Uterus (tissue), 3 donors: ENCODE measurements at regions not wholly inside any gene's neighbourhood (a gene's known extent, or its start where the extent isn't known, plus 50 kb on each side); places are given as distances from the start of the nearest gene placed in this dataset.
"Not testable (repeated sequence)": the region's sequence is repeated elsewhere in the genome, so short reads cannot be mapped to it uniquely, and the experiment has no call there.

Experiments used
- DNase-seq, 2 donors: peaks; one replicate each; pipeline ENCODE4 v3.0.0-alpha.2; 2019 to 2020
- H3K27ac ChIP-seq, 2 donors: fragments of 200-600 bp; sonication (generic); 1 replicate in 1 of 2; 2 replicates in 1 of 2; pipeline ENCODE4 v1.5.1; 2016 to 2018
- H3K27me3 ChIP-seq, 2 donors: fragments of 200-600 bp; sonication (generic); one replicate each; pipeline ENCODE4 v1.5.1; 2018 to 2019; ENCODE audit warnings: control low read depth in 1 of 2
- H3K36me3 ChIP-seq, 2 donors: fragments of 200-600 bp; sonication (generic); one replicate each; pipeline ENCODE4 v1.5.1; 2019; ENCODE audit warnings: control low read depth in 1 of 2
- H3K4me1 ChIP-seq, 2 donors: fragments of 200-600 bp; sonication (generic); one replicate each; pipeline ENCODE4 v1.5.1; 2018 to 2019; ENCODE audit warnings: control low read depth in 1 of 2
- H3K4me3 ChIP-seq, 2 donors: fragments of 200-600 bp; sonication (generic); 1 replicate in 1 of 2; 2 replicates in 1 of 2; pipeline ENCODE4 v1.5.1; 2018 to 2019; ENCODE audit warnings: mild to moderate bottlenecking in 1 of 2
- H3K9me3 ChIP-seq, 2 donors: fragments of 200-600 bp; sonication (generic); one replicate each; pipeline ENCODE4 v1.5.1; 2019; ENCODE audit warnings: control low read depth in 1 of 2
- CTCF ChIP-seq, 4 experiments: fragments of 200-600 bp in 2 of 4; fragments of 450-650 bp in 2 of 4; sonication (generic) in 2 of 4; IDR thresholded peaks; one replicate each; pipeline ENCODE4 v1.5.1; 2016 to 2019; ENCODE audit warnings: antibody characterized with exemption in 4 of 4, mild to moderate bottlenecking in 2 of 4, moderate library complexity in 1 of 4
- POLR2A ChIP-seq, 2 donors: fragments of 450-650 bp; IDR thresholded peaks; one replicate each; pipeline ENCODE4 v1.6.1; 2016; ENCODE audit warnings: antibody characterized with exemption in 2 of 2, mild to moderate bottlenecking in 1 of 2, moderate library complexity in 1 of 2
- intact Hi-C: fragments of 100-400 bp; cut with DNase I; formaldehyde crosslinking; loops from one replicate; pipeline ENCODE4 v1.15.1; 2023; ENCODE audit warnings: low total_unique reads
- donor health status: DM: yes; HTN: yes; CAD: no.

GRCh38 chr9:32069169-32069813, 315.2 kb upstream of the ACO1 start:
- H3K4me1 ChIP-seq: no peaks in the 10 kb centered on the region

GRCh38 chr9:32069969-32070368, 314.5 kb upstream of the ACO1 start:
- TF ChIP-seq POLR2A (IDR thresholded peaks at IDR 0.05): no peak
- TF ChIP-seq CTCF (IDR thresholded peaks at IDR 0.05): no peak
- Histone ChIP-seq H3K27ac (no peak overlapping the region), H3K4me3 (no peak overlapping the region), H3K36me3 (no peaks in the 10 kb centered on the region), H3K27me3 (no peaks in the 10 kb centered on the region), H3K9me3 (no peaks in the 10 kb centered on the region), H3K4me1 (no peaks in the 10 kb centered on the region)
- no peak for DNase-seq
- intact Hi-C loops: no loop called here

More at GRCh38 chr9:32069169-32069813, 315.2 kb upstream of the ACO1 start:
- no peaks in the 10 kb centered on the region for H3K36me3 ChIP-seq
- intact Hi-C loops: no loop called here
- no peak for TF ChIP-seq POLR2A (IDR thresholded peaks at IDR 0.05)
- no peaks in the 10 kb centered on the region for H3K9me3 ChIP-seq
- H3K4me3 ChIP-seq: no peak overlapping the region
- H3K27me3 ChIP-seq: no peaks in the 10 kb centered on the region
- H3K27ac ChIP-seq: no peak overlapping the region
- no peak for DNase-seq

- H3K27ac ChIP-seq: no peak overlapping the region
- DNase-seq: no peak
- TF ChIP-seq CTCF (IDR thresholded peaks at IDR 0.05): no peak
- TF ChIP-seq POLR2A (IDR thresholded peaks at IDR 0.05): no peak
- intact Hi-C loops: no loop called here
- H3K4me3 ChIP-seq: no peak overlapping the region
- no peaks in the 10 kb centered on the region for H3K4me1 ChIP-seq
- H3K9me3 ChIP-seq: no peaks in the 10 kb centered on the region
- no peaks in the 10 kb centered on the region for H3K36me3 ChIP-seq
- H3K27me3 ChIP-seq: no peaks in the 10 kb centered on the region
Observed at GRCh38 chr9:32072570-32072969, 311.9 kb upstream of the ACO1 start.

- no peaks in the 10 kb centered on the region for H3K36me3 ChIP-seq
- no peaks in the 10 kb centered on the region for H3K4me1 ChIP-seq
- H3K9me3 ChIP-seq: no peaks in the 10 kb centered on the region
- H3K27ac ChIP-seq: no peak overlapping the region
- H3K4me3 ChIP-seq: no peak overlapping the region
- TF ChIP-seq POLR2A (IDR thresholded peaks at IDR 0.05): no peak
- TF ChIP-seq CTCF (IDR thresholded peaks at IDR 0.05): no peak
- DNase-seq: no peak
- H3K27me3 ChIP-seq: no peaks in the 10 kb centered on the region
- intact Hi-C loops: no loop called here
Observed at GRCh38 chr9:32092031-32092430, 292.4 kb upstream of the ACO1 start.

- Histone ChIP-seq H3K4me1 (no peaks in the 10 kb centered on the region), H3K4me3 (no peak overlapping the region), H3K27me3 (no peaks in the 10 kb centered on the region), H3K36me3 (no peaks in the 10 kb centered on the region), H3K9me3 (no peaks in the 10 kb centered on the region), H3K27ac (no peak overlapping the region)
- DNase-seq: no peak
- intact Hi-C loops: no loop called here
- TF ChIP-seq POLR2A (IDR thresholded peaks at IDR 0.05) (no peak), CTCF (IDR thresholded peaks at IDR 0.05) (no peak)
Observed at GRCh38 chr9:32117291-32117690, 267.2 kb upstream of the ACO1 start.

GRCh38 chr9:32128546-32128945, 255.9 kb upstream of the ACO1 start:
- TF ChIP-seq POLR2A (IDR thresholded peaks at IDR 0.05) (no peak), CTCF (IDR thresholded peaks at IDR 0.05) (no peak)
- no peaks in the 10 kb centered on the region for H3K27me3 ChIP-seq
- no peaks in the 10 kb centered on the region for H3K9me3 ChIP-seq
- H3K27ac ChIP-seq: no peak overlapping the region
- intact Hi-C loops: no loop called here
- no peak overlapping the region for H3K4me3 ChIP-seq
- DNase-seq: no peak
- H3K4me1 ChIP-seq: no peaks in the 10 kb centered on the region
- H3K36me3 ChIP-seq: no peaks in the 10 kb centered on the region

- DNase-seq, H3K4me1 ChIP-seq, H3K9me3 ChIP-seq, intact Hi-C loops, H3K4me3 ChIP-seq, H3K27ac ChIP-seq, H3K36me3 ChIP-seq, H3K27me3 ChIP-seq: not testable (repeated sequence)
Observed at GRCh38 chr9:32130709-32131108, 253.7 kb upstream of the ACO1 start.
